ENCODE measurements at regions not wholly inside any gene's neighbourhood (a gene's known extent, or its start where the extent isn't known, plus 50 kb on each side); places are given as distances from the start of the nearest gene placed in this dataset.

DNA sequence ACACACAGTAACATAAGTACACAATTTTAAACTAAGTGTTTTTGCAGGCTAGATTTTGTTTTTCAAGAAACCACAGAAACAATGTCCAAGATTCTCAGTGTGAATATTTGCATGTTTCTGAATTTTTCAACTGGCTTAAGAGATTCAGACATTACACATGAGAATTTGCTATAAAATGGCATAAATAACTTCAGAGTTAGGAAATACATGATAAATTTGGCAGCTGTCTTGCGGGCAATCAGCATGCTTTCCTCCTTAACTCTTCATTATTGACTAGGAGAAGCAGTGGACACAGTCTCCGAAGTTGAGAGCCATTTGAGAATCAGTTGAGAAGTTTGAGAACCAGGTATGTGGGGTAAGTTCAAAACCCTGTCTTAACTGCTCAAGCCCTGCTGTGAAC, 625.6 kb upstream of the SGO1 start:
- Histone ChIP-seq H3K36me3 (ENCODE audit: control insufficient read depth, insufficient read depth, low read length) (no peaks in the 10 kb centered on the region), H4K8ac (ENCODE audit: low read depth in 2 of 2, low read length in 2 of 2) (no peak overlapping the region), H3K27ac (ENCODE audit: insufficient read depth, low read length) (no peak overlapping the region), H4K91ac (ENCODE audit: insufficient read depth, low read depth, low read length) (no peak overlapping the region), H3K79me1 (ENCODE audit: low read depth in 1 of 2, low read length in 2 of 2) (no peaks in the 10 kb centered on the region), H4K20me1 (ENCODE audit: insufficient read depth, low read length) (no peaks in the 10 kb centered on the region), H3K4ac (ENCODE audit: low read depth, low read length) (no peak overlapping the region), H3K14ac (replicated peaks; ENCODE audit: low read depth, low read length) (no peak overlapping the region), H3K18ac (ENCODE audit: low read depth, low read length) (no peak overlapping the region), H2BK20ac (ENCODE audit: low read depth, low read length) (no peak overlapping the region), H3K23ac (ENCODE audit: low read depth, low read length) (no peak overlapping the region), H3K9me1 (ENCODE audit: insufficient read depth, low read length) (no peaks in the 10 kb centered on the region), H2BK120ac (ENCODE audit: low read depth, low read length) (no peak overlapping the region), H3K9me3 (ENCODE audit: control insufficient read depth, insufficient read depth, low read length) (peaks cover 2% of the 10 kb centered on the region; the same call in 1 of the 2 replicates), H3K9ac (ENCODE audit: low read depth, low read length) (no peak overlapping the region), H2AK5ac (ENCODE audit: low read depth, low read length) (no peak overlapping the region), H2BK5ac (ENCODE audit: low read depth, low read length, poor library complexity, severe bottlenecking) (no peak overlapping the region), H3K56ac (ENCODE audit: extremely low read depth, insufficient read depth, low read length) (no peak overlapping the region), H3K4me3 (ENCODE audit: insufficient read depth, low read depth, low read length) (no peak overlapping the region), H3K4me2 (ENCODE audit: low read depth, low read length) (no peak overlapping the region), H2AK9ac (replicated peaks; ENCODE audit: low read depth, low read length, poor library complexity) (no peak overlapping the region), H4K5ac (ENCODE audit: low read depth, low read length) (no peak overlapping the region), H2AFZ (replicated peaks; ENCODE audit: low read length, poor library complexity) (no peak overlapping the region), H3K4me1 (ENCODE audit: control insufficient read depth, insufficient read depth, low read length) (no peaks in the 10 kb centered on the region), H2BK15ac (ENCODE audit: low read depth, low read length) (no peak overlapping the region), H3K27me3 (ENCODE audit: control insufficient read depth, insufficient read depth, low read length) (no peaks in the 10 kb centered on the region)
- CTCF ChIA-PET = no interaction called here
- no peak for DNase-seq
- TF ChIP-seq, protein P1, sequence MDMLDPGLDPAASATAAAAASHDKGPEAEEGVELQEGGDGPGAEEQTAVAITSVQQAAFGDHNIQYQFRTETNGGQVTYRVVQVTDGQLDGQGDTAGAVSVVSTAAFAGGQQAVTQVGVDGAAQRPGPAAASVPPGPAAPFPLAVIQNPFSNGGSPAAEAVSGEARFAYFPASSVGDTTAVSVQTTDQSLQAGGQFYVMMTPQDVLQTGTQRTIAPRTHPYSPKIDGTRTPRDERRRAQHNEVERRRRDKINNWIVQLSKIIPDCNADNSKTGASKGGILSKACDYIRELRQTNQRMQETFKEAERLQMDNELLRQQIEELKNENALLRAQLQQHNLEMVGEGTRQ (IDR thresholded peaks at IDR 0.05; ENCODE audit: low read depth, low read length) = no peak
- no peak for TF ChIP-seq RFX5 (IDR thresholded peaks at IDR 0.05; ENCODE audit: low read depth, low read length)
- TF ChIP-seq, protein P2, sequence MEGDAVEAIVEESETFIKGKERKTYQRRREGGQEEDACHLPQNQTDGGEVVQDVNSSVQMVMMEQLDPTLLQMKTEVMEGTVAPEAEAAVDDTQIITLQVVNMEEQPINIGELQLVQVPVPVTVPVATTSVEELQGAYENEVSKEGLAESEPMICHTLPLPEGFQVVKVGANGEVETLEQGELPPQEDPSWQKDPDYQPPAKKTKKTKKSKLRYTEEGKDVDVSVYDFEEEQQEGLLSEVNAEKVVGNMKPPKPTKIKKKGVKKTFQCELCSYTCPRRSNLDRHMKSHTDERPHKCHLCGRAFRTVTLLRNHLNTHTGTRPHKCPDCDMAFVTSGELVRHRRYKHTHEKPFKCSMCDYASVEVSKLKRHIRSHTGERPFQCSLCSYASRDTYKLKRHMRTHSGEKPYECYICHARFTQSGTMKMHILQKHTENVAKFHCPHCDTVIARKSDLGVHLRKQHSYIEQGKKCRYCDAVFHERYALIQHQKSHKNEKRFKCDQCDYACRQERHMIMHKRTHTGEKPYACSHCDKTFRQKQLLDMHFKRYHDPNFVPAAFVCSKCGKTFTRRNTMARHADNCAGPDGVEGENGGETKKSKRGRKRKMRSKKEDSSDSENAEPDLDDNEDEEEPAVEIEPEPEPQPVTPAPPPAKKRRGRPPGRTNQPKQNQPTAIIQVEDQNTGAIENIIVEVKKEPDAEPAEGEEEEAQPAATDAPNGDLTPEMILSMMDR (conservative IDR thresholded peaks at IDR 0.05; ENCODE audit: low read depth, low read length) = no peak
- TF ChIP-seq RCOR1 (IDR thresholded peaks at IDR 0.05; ENCODE audit: insufficient replicate concordance, low read length) = no peak
- no peak for TF ChIP-seq FOS (IDR thresholded peaks at IDR 0.05; ENCODE audit: low read depth, low read length)
- no peak for TF ChIP-seq SMC3 (IDR thresholded peaks at IDR 0.05; ENCODE audit: low read depth, low read length)
- TF ChIP-seq, protein P3, sequence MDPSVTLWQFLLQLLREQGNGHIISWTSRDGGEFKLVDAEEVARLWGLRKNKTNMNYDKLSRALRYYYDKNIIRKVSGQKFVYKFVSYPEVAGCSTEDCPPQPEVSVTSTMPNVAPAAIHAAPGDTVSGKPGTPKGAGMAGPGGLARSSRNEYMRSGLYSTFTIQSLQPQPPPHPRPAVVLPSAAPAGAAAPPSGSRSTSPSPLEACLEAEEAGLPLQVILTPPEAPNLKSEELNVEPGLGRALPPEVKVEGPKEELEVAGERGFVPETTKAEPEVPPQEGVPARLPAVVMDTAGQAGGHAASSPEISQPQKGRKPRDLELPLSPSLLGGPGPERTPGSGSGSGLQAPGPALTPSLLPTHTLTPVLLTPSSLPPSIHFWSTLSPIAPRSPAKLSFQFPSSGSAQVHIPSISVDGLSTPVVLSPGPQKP (IDR thresholded peaks at IDR 0.05; ENCODE audit: borderline replicate concordance, low read depth, low read length) = no peak
- no peak for TF ChIP-seq MAZ (IDR thresholded peaks at IDR 0.05; ENCODE audit: borderline replicate concordance, low read depth, low read length)
- no peak for TF ChIP-seq RAD21 (IDR thresholded peaks at IDR 0.05; ENCODE audit: low read length)
- no peak for TF ChIP-seq CHD1 (IDR thresholded peaks at IDR 0.05; ENCODE audit: low read depth, low read length)
- no peak for TF ChIP-seq POLR2A (IDR thresholded peaks at IDR 0.05; ENCODE audit: low read depth, low read length)
- no peak for TF ChIP-seq MXI1 (IDR thresholded peaks at IDR 0.05; ENCODE audit: borderline replicate concordance, low read depth, low read length)
- no peak for TF ChIP-seq MAFK (IDR thresholded peaks at IDR 0.05; ENCODE audit: low read depth, low read length)
- TF ChIP-seq NFE2L2 (IDR thresholded peaks at IDR 0.05; ENCODE audit: low read depth, low read length) = no peak
- TF ChIP-seq CEBPB (IDR thresholded peaks at IDR 0.05; ENCODE audit: low read depth, low read length) = no peak
- TF ChIP-seq BHLHE40 (IDR thresholded peaks at IDR 0.05; ENCODE audit: low read depth, low read length) = no peak
- dilution Hi-C loops (cut with HindIII; ENCODE audit: low sequenced_read_pairs, unreplicated experiment) = no loop called here
- ATAC-seq (ENCODE audit: low read depth) = no peak
- in situ Hi-C loops (cut with MboI; ENCODE audit: low sequenced_read_pairs) = no loop called here
- no TSS peak for BruUV-seq (replicated peaks)
- POLR2A ChIA-PET (ENCODE audit: unreplicated experiment) = no interaction called here
- no CpG with 5 or more reads among the region's 2 CpGs for WGBS, 2 experiments (ENCODE audit: extremely low coverage in 2 of 2, insufficient read length in 1 of 2)
- intact Hi-C loops (cut with micrococcal nuclease) = no loop called here
